ENCODE measurements at regions not wholly inside any gene's neighbourhood (a gene's known extent, or its start where the extent isn't known, plus 50 kb on each side); places are given as distances from the start of the nearest gene placed in this dataset.
A peak's percentile ranks its signal among the peaks of the same experiment; 100 is the strongest.

- DNase-seq (ENCODE audit: low read depth): no peak
- in situ Hi-C loops (cut with HindIII; ENCODE audit: low pct_unique_long_range_greater_than_20kb, low sequenced_read_pairs): no loop called here
Observed at GRCh38 chr4:176963121-176963520, 170.4 kb upstream of the VEGFC start.

DNA sequence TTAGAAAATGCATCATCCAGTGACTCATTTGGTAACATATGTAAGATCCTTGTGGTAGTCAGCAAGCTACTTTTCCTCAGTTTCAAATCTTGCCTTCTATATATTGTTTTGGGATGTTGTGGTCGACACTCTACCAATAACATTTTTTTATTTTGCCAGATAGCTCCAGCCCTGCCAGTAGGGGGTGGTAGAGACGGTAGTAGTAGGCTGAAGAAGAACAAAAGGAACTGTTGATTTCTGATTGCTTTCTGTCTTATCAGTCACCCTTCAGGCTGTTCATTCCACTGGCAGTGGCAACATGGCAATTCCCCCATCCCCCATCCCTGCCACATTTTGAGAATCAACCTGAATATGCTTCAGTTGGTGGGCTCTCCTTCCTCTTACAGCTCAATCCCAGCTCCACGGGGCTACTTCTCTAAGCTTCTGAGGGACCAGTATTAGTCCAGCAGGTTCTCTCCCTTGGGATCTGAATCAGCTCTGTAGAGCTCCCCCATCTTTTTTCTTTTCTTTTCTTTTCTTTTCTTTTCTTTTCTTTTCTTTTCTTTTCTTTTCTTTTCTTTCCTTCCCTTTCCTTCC is 171.5 kb upstream of the VEGFC start:
- no peak for DNase-seq (ENCODE audit: low read depth)
- in situ Hi-C loops (cut with HindIII; ENCODE audit: low pct_unique_long_range_greater_than_20kb, low sequenced_read_pairs): no loop called here

DNA sequence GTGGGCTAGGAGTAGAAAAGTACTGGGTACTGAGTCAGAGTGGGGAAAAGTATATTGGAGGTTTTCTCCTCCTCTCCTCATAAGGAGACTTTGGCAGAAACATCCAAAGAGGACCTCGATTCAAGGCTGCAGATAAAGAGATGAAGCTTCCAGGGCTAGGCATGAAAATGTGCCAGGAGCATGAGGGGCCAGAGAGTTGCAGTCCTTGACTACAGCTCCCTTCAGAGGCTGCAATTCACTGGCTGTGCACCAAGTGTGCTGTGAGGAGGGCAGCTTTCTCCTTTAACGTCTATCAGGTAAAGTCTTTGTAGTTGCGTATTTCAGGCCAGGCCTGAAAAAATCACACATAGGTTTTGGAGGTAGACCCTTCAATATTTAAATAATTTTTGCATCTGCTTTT is 174.9 kb upstream of the VEGFC start:
- in situ Hi-C loops (cut with HindIII; ENCODE audit: low pct_unique_long_range_greater_than_20kb, low sequenced_read_pairs): no loop called here

GRCh38 chr4:176968094-176968493 is 175.4 kb upstream of the VEGFC start:
- in situ Hi-C loops (cut with HindIII; ENCODE audit: low pct_unique_long_range_greater_than_20kb, low sequenced_read_pairs): no loop called here
- DNase-seq (ENCODE audit: low read depth): no peak

More for the DNA sequence above, 174.9 kb upstream of the VEGFC start:
- no peak for DNase-seq (ENCODE audit: low read depth)

DNA sequence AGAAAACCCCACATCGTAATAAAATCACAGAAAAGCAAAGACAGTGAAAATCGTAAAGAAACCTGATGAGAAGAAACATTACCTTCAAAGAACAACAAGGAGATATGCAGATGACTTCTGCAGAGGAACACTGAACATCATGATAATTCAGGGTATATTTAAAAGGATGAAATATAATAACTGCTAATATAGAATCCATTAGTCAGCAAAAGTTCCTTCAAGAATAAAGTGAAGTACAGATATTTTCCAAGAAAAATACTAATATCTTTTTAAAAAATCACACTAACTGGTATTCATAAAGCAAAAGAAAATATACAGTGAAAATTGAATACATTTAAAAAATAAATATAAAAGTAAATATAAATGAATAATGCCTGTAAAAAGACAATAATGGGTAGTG is 176.3 kb upstream of the VEGFC start:
- DNase-seq (ENCODE audit: low read depth): no peak
- in situ Hi-C loops (cut with HindIII; ENCODE audit: low pct_unique_long_range_greater_than_20kb, low sequenced_read_pairs): no loop called here

GRCh38 chr4:176970853-176971252 is 178.1 kb upstream of the VEGFC start:
- in situ Hi-C loops (cut with HindIII; ENCODE audit: low pct_unique_long_range_greater_than_20kb, low sequenced_read_pairs): no loop called here
- no peak for DNase-seq (ENCODE audit: low read depth)

GRCh38 chr4:176971576-176972115 is 178.9 kb upstream of the VEGFC start:
- no peak for DNase-seq (ENCODE audit: low read depth)
- in situ Hi-C loops (cut with HindIII; ENCODE audit: low pct_unique_long_range_greater_than_20kb, low sequenced_read_pairs): no loop called here

DNA sequence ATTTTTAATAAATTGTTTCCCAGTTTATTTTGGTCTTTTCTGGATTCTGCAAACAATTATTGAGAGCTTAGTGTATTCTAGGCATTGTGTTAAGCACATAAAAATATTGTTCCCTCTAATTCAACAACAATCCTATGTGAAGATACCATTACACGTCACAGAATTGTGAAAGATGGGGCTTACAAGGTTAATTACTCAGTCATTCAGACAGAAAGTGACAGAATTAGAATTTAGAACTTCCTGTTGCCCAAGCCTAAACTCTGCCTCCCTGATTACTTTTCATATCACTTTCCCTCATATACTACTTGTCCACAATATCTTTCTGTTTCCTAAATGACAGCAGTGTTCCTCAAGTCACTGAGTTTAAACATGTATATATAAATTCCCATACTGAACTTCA is 186.7 kb upstream of the VEGFC start:
- no peak for DNase-seq (ENCODE audit: low read depth)
- in situ Hi-C loops (cut with HindIII; ENCODE audit: low pct_unique_long_range_greater_than_20kb, low sequenced_read_pairs): no loop called here

- in situ Hi-C loops (cut with HindIII; ENCODE audit: low pct_unique_long_range_greater_than_20kb, low sequenced_read_pairs): no loop called here
- no peak for DNase-seq (ENCODE audit: low read depth)
Observed at GRCh38 chr4:176981074-176981473, 188.4 kb upstream of the VEGFC start.

GRCh38 chr4:176981551-176981950 is 188.8 kb upstream of the VEGFC start:
- in situ Hi-C loops (cut with HindIII; ENCODE audit: low pct_unique_long_range_greater_than_20kb, low sequenced_read_pairs): no loop called here
- no peak for DNase-seq (ENCODE audit: low read depth)

DNA sequence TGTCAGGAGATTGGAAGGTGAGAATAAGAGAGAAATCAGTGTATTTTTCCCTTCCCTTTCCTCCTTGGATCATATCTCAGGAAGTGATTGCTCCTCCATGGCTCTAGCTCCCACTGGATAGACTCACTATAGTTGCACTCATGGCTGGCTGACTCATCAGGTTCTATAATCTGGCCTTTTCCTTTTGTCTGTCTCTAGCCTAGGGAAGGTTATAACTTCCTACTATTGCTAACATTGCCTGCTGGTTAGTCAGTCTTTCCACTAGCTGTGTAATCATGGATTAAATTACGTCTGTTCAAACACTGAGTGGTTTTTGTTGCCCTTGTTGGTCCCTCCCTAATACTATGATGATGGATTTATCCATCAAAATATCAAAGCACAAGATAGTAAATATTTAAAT is 195.5 kb upstream of the VEGFC start:
- DNase-seq (ENCODE audit: low read depth): peak; percentile 72
- in situ Hi-C loops (cut with HindIII; ENCODE audit: low pct_unique_long_range_greater_than_20kb, low sequenced_read_pairs): no loop called here

GRCh38 chr4:176989186-176989585 is 196.5 kb upstream of the VEGFC start:
- no peak for DNase-seq (ENCODE audit: low read depth)

DNA sequence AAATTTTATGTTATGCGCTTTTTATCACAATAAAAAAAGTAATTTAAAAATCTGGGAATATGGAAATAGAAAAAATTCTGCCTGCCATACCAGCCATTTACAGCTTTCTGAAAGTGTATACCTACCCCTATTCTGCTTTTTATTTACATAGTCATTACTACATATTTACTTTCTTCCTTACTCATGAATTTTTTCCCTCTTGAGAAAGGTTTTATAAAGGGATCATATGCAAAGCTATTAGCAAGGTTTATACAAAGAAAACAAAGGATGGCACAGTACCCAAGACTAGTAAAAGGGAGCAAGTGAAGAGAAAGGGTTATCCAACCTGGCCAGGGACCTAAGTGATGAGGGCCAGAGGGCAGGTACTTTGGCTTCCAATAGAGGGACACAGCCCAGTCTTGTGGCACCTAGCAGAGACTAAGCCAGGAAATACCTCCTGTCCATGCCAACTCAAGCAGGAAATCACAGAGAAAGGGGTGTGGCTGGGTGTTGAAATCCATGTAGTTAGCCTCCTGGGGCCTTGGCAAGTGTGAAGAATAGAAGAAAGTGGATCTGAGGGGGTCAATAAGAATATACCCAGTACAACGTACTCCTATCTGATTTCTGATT is 207.3 kb upstream of the VEGFC start:
- in situ Hi-C loops (cut with HindIII; ENCODE audit: low pct_unique_long_range_greater_than_20kb, low sequenced_read_pairs): no loop called here
- no peak for DNase-seq (ENCODE audit: low read depth)

More at GRCh38 chr4:176989186-176989585, 196.5 kb upstream of the VEGFC start:
- in situ Hi-C loops (cut with HindIII; ENCODE audit: low pct_unique_long_range_greater_than_20kb, low sequenced_read_pairs): no loop called here

DNA sequence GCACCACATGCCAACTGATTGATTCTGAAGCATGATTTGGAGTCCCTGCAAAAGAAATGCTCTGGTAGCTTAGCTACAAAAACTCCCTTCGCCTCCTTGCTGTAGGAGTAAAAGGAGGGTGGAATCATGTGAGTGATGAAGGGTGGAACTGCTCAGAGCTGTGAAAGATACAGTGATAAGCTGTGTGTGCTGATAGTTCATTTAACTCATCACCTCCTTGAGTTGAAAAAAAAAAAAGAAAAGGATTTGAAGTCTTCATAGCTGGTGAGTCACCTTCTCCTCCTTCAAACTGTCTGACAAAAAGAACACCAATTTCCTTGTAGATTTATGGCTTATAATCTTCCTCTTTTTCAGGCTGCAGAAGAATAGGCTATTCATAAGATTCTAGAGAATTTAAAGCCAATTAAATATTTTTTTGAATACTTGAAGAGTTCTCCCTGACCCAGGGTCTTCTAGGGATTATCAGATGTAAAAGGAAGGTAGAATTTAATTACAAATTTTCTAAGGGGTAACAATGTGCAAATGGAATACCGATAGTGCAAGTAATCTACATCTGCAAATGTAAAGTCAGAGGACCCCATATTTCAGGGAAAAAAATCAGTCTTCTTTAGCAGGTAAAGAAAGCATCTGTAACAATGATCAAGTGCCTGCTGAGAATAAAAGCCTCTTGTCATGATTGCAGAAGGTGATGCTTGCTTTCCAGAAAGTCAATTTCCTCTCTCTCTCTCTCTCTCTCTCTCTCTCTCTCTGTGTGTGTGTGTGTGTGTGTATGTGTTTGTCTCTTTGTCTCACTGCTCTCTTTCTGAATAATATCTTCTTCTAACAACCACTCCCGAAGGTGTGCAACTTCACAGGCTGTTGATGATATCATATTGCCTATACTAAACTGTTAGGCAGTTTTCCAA is 208.8 kb upstream of the VEGFC start:
- in situ Hi-C loops (cut with HindIII; ENCODE audit: low pct_unique_long_range_greater_than_20kb, low sequenced_read_pairs): no loop called here
- peak; percentile 45 for DNase-seq (ENCODE audit: low read depth)

DNA sequence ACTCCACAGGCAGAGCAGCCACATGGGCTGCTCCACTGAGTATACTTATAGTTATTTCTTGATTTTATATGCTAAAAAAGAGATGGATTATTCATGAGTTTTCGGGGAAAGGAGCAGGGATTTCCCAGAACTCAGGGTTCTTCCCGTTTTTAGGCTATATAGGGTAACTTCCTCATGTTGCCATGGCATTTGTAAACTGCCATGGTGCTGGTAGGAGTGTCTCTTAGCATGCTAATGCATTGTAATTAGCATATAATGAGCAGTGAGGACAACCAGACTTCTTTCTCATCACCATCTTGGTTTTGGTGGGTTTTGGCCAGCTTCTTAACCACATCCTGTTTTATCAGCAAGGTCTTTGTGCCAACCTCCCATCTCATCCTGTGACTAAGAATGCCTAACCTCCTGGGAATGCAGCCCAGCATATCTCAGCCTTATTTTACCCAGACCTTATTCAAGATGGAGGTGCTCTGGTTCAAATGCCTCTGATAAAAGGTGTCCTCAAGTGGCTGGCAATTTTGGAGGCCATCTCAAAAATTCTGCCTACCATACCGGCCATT is 213.0 kb upstream of the VEGFC start:
- no peak for DNase-seq (ENCODE audit: low read depth)
- in situ Hi-C loops (cut with HindIII; ENCODE audit: low pct_unique_long_range_greater_than_20kb, low sequenced_read_pairs): no loop called here

DNA sequence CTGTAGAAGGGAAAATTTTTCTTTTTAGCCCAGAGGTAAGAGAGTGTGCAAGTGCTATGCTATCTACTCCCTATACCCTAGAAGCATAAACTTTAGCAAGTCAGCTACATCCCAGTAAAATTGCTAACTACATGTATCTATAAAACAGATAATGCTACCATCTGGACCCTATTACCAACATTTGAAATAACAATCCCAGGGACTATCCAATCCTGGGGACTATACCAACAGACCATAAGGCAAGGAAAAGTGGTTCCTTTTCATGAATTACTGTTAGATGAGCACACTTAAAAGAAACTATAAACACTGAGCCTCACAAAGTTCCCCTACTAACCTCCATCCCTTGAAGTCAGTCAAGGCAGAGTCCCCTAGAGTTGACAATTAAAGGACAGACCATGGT is 213.6 kb upstream of the VEGFC start:
- in situ Hi-C loops (cut with HindIII; ENCODE audit: low pct_unique_long_range_greater_than_20kb, low sequenced_read_pairs): no loop called here

DNA sequence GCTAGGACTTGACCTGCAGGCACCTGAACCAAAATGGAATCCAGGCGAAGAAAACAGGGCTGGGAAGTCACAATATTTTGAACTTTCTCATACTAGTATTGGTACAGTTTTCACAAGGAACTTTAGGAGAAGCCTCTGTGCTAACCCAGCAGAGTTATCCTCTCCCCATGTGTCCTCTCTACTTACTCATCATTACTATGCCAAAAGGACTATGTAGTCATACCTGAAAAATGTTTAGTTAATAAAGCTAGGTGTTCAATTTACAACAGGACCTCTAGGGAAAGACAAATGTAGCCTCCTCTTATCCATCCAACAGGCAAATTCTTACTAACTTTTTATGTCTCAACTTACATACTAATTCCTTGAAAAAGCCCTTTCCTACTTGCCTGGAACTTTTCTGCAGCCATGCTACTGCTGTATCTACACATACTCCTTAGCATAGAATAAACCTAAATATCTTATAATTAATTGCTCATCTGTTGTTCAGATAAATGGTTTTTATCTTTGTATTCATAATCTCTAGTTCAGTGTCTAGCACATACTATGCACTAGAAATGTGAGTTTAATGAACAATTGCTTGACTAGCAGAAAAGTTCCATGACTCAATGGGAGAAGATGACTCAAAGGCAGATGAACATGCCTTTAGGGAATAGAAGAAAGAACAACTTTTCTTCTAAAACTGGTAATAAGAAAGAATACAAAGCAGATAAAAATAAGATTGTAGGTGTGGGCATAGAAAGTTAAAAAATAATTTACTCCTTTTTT is 215.5 kb upstream of the VEGFC start:
- no peak for DNase-seq (ENCODE audit: low read depth)
- in situ Hi-C loops (cut with HindIII; ENCODE audit: low pct_unique_long_range_greater_than_20kb, low sequenced_read_pairs): no loop called here

More for the DNA sequence above, 213.6 kb upstream of the VEGFC start:
- no peak for DNase-seq (ENCODE audit: low read depth)

- no peak for DNase-seq (ENCODE audit: low read depth)
- in situ Hi-C loops (cut with HindIII; ENCODE audit: low pct_unique_long_range_greater_than_20kb, low sequenced_read_pairs): no loop called here
Observed at GRCh38 chr4:177008836-177009501, 216.2 kb upstream of the VEGFC start.

Measured in Caki2 (cell line).